CD1c-positive myeloid dendritic cell (primary cell): ENCODE measurements at regions not wholly inside any gene's neighbourhood (a gene's known extent, or its start where the extent isn't known, plus 50 kb on each side); places are given as distances from the start of the nearest gene placed in this dataset.
A peak's percentile ranks its signal among the peaks of the same experiment; 100 is the strongest.

Source experiments
- DNase-seq: peaks from one replicate; pipeline ENCODE4 v3.0.0-alpha.2; 2016; ENCODE audit errors: extremely low spot score

- DNase-seq, result no peak
Observed at GRCh38 chr10:2951235-2951835, 116.0 kb upstream of the PFKP start.

- no peak for DNase-seq
Observed at GRCh38 chr10:2950546-2950945, 116.8 kb upstream of the PFKP start.

- DNase-seq, result peak; percentile 22
Observed at GRCh38 chr10:2949948-2950354, 117.4 kb upstream of the PFKP start.

- no peak for DNase-seq
Observed at GRCh38 chr10:2949221-2949947, 118.0 kb upstream of the PFKP start.

GRCh38 chr10:2948127-2948854, 119.1 kb upstream of the PFKP start:
- no peak for DNase-seq

- DNase-seq, result peak; percentile 85
Observed at GRCh38 chr10:2944788-2945187, 122.6 kb upstream of the PFKP start.

- DNase-seq, result no peak
Observed at GRCh38 chr10:2943932-2944614, 123.3 kb upstream of the PFKP start.

- DNase-seq, result no peak
Observed at GRCh38 chr10:2942938-2943337, 124.4 kb upstream of the PFKP start.

- DNase-seq, result no peak
Observed at GRCh38 chr10:2938869-2939268, 128.5 kb upstream of the PFKP start.

- no peak for DNase-seq
Observed at GRCh38 chr10:2936816-2937215, 130.5 kb upstream of the PFKP start.

- no peak for DNase-seq
Observed at GRCh38 chr10:2935647-2936386, 131.5 kb upstream of the PFKP start.

- DNase-seq, result peak; percentile 57
Observed at GRCh38 chr10:2933924-2934323, 133.4 kb upstream of the PFKP start.

GRCh38 chr10:2933519-2933918, 133.8 kb upstream of the PFKP start:
- DNase-seq, result no peak

GRCh38 chr10:2933071-2933470, 134.3 kb upstream of the PFKP start:
- DNase-seq, result no peak

- DNase-seq, result no peak
Observed at GRCh38 chr10:2929480-2930258, 137.7 kb upstream of the PFKP start.

- peak; percentile 81 for DNase-seq
Observed at GRCh38 chr10:2927958-2928840, 139.1 kb upstream of the PFKP start.

GRCh38 chr10:2926918-2927660, 140.3 kb upstream of the PFKP start:
- no peak for DNase-seq

GRCh38 chr10:2925631-2926030, 141.7 kb upstream of the PFKP start:
- DNase-seq, result peak; percentile 45

GRCh38 chr10:2924431-2924830, 142.9 kb upstream of the PFKP start:
- no peak for DNase-seq
